PC-9 (cell line): ENCODE measurements at regions not wholly inside any gene's neighbourhood (a gene's known extent, or its start where the extent isn't known, plus 50 kb on each side); places are given as distances from the start of the nearest gene placed in this dataset.

Source experiments
- EZH2 ChIP-seq: fragments of 200-600 bp; sonication (generic); IDR thresholded peaks from 2 replicates; pipeline ENCODE4 v1.8.0; 2017; ENCODE audit warnings: antibody characterized with exemption, low read depth
- TF ChIP-seq, protein P1 (sequence below): fragments of 200-600 bp; sonication (generic); conservative IDR thresholded peaks from 2 replicates; pipeline ENCODE4 v1.6.1; 2017; ENCODE audit warnings: mixed run types, antibody characterized with exemption, mild to moderate bottlenecking, moderate library complexity

- TF ChIP-seq EZH2: no peak
- TF ChIP-seq, protein P1, sequence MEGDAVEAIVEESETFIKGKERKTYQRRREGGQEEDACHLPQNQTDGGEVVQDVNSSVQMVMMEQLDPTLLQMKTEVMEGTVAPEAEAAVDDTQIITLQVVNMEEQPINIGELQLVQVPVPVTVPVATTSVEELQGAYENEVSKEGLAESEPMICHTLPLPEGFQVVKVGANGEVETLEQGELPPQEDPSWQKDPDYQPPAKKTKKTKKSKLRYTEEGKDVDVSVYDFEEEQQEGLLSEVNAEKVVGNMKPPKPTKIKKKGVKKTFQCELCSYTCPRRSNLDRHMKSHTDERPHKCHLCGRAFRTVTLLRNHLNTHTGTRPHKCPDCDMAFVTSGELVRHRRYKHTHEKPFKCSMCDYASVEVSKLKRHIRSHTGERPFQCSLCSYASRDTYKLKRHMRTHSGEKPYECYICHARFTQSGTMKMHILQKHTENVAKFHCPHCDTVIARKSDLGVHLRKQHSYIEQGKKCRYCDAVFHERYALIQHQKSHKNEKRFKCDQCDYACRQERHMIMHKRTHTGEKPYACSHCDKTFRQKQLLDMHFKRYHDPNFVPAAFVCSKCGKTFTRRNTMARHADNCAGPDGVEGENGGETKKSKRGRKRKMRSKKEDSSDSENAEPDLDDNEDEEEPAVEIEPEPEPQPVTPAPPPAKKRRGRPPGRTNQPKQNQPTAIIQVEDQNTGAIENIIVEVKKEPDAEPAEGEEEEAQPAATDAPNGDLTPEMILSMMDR: no peak
These were observed 569.2 kb upstream of the RGMA start for GRCh38 chr15:93658026-93658816.
